GM23338 (cell line): ENCODE measurements at regions not wholly inside any gene's neighbourhood (a gene's known extent, or its start where the extent isn't known, plus 50 kb on each side); places are given as distances from the start of the nearest gene placed in this dataset.

Experiments
- ATAC-seq: fragments of 200-7000 bp; cut with Tn5 transposase; 3 replicates; pipeline ENCODE4 v1.9.1; 2020
- DNase-seq: peaks from one replicate; pipeline ENCODE4 v3.0.0-alpha.2; 2015; ENCODE audit warnings: low spot score
- H2AFZ ChIP-seq: fragments of 200-600 bp; sonication (generic); 2 replicates; pipeline ENCODE4 v1.8.0; 2016; ENCODE audit warnings: antibody characterized with exemption, mild to moderate bottlenecking, moderate library complexity
- H3F3A ChIP-seq: fragments of 200-600 bp; sonication (generic); replicated peaks from 2 replicates; pipeline ENCODE4 v1.8.0; 2017; ENCODE audit warnings: antibody characterized with exemption, mixed run types, low read depth
- H3K27ac ChIP-seq: fragments of 200-600 bp; sonication (generic); 2 replicates; pipeline ENCODE4 v1.6.1; 2016; ENCODE audit warnings: low read depth
- H3K27me3 ChIP-seq: fragments of 200-600 bp; sonication (generic); 2 replicates; pipeline ENCODE4 v1.8.0; 2016; ENCODE audit warnings: mild to moderate bottlenecking, mixed run types, moderate library complexity; ENCODE audit not compliant: insufficient read depth
- H3K36me3 ChIP-seq: fragments of 200-600 bp; sonication (generic); 2 replicates; pipeline ENCODE4 v1.8.0; 2016; ENCODE audit warnings: mild to moderate bottlenecking; ENCODE audit not compliant: insufficient read depth
- H3K4me1 ChIP-seq: fragments of 200-600 bp; sonication (generic); 2 replicates; pipeline ENCODE4 v1.8.0; 2016; ENCODE audit warnings: mild to moderate bottlenecking, moderate library complexity; ENCODE audit not compliant: insufficient read depth
- H3K4me2 ChIP-seq: fragments of 200-600 bp; sonication (generic); 2 replicates; pipeline ENCODE4 v1.7.1; 2017; ENCODE audit warnings: mixed run types
- H3K4me3 ChIP-seq: fragments of 200-600 bp; sonication (generic); 2 replicates; pipeline ENCODE4 v1.6.1; 2016; ENCODE audit warnings: mixed run types
- H3K79me2 ChIP-seq: fragments of 200-600 bp; sonication (generic); replicated peaks from 2 replicates; pipeline ENCODE4 v1.8.0; 2017; ENCODE audit warnings: mild to moderate bottlenecking; ENCODE audit not compliant: insufficient read depth
- H3K9me2 ChIP-seq: fragments of 200-600 bp; sonication (generic); 2 replicates; pipeline ENCODE4 v1.8.0; 2017; ENCODE audit not compliant: insufficient read depth
- H4K20me1 ChIP-seq: fragments of 200-600 bp; sonication (generic); replicated peaks from 2 replicates; pipeline ENCODE4 v1.8.0; 2017; ENCODE audit warnings: mild to moderate bottlenecking; ENCODE audit not compliant: insufficient read depth
- H3K27ac Mint-ChIP-seq: 2 replicates; pipeline ENCODE4 v1.8.0; 2020; ENCODE audit warnings: inconsistent platforms, mild to moderate bottlenecking, moderate library complexity, mixed read lengths
- H3K27me3 Mint-ChIP-seq: 3 replicates; pipeline ENCODE4 v1.8.0; 2022; ENCODE audit warnings: low read depth, mild to moderate bottlenecking, moderate library complexity, mixed read lengths, inconsistent platforms; ENCODE audit not compliant: insufficient read depth, poor library complexity
- H3K36me3 Mint-ChIP-seq: 3 replicates; pipeline ENCODE4 v1.8.0; 2021; ENCODE audit warnings: low read depth, mild to moderate bottlenecking, inconsistent platforms, moderate library complexity, mixed read lengths
- H3K4me1 Mint-ChIP-seq: 3 replicates; pipeline ENCODE4 v1.8.0; 2020; ENCODE audit warnings: mild to moderate bottlenecking, inconsistent platforms, mixed read lengths
- H3K4me3 Mint-ChIP-seq: 3 replicates; pipeline ENCODE4 v1.8.0; 2021; ENCODE audit warnings: moderate library complexity, mild to moderate bottlenecking, inconsistent platforms, mixed read lengths
- H3K9me3 Mint-ChIP-seq: 3 replicates; pipeline ENCODE4 v1.8.0; 2020; ENCODE audit warnings: moderate library complexity, mild to moderate bottlenecking, inconsistent platforms, mixed read lengths
- CREB1 ChIP-seq: fragments of 250-450 bp; sonication (Bioruptor Pico); IDR thresholded peaks from 2 replicates; pipeline ENCODE4 v1.5.0; 2020; ENCODE audit warnings: low read depth, mild to moderate bottlenecking, moderate library complexity
- EZH2 ChIP-seq: fragments of 200-600 bp; sonication (generic); IDR thresholded peaks from one replicate; pipeline ENCODE4 v1.8.0; 2017; ENCODE audit warnings: antibody characterized with exemption, mild to moderate bottlenecking, low read depth; ENCODE audit not compliant: unreplicated experiment
- EZH2phosphoT487 ChIP-seq: fragments of 200-600 bp; sonication (generic); IDR thresholded peaks from one replicate; pipeline ENCODE4 v1.8.1; 2018; ENCODE audit warnings: antibody characterized with exemption; ENCODE audit not compliant: unreplicated experiment
- JUNB ChIP-seq: IDR thresholded peaks from one replicate; pipeline ENCODE4 v1.6.1; 2016; ENCODE audit warnings: antibody characterized with exemption; ENCODE audit not compliant: unreplicated experiment
- NANOG ChIP-seq: IDR thresholded peaks from 2 replicates; pipeline ENCODE4 v1.6.1; 2016; ENCODE audit warnings: antibody characterized with exemption, borderline replicate concordance
- STAT1 ChIP-seq: IDR thresholded peaks from one replicate; pipeline ENCODE4 v1.6.1; 2016; ENCODE audit warnings: antibody characterized with exemption; ENCODE audit not compliant: unreplicated experiment
- ZNF114 ChIP-seq: fragments of 250-450 bp; sonication (Bioruptor Pico); IDR thresholded peaks from 2 replicates; pipeline ENCODE4 v1.5.0; 2020; ENCODE audit warnings: mild to moderate bottlenecking, moderate library complexity
- ZNF331 ChIP-seq: fragments of 250-450 bp; sonication (Bioruptor Pico); IDR thresholded peaks from 2 replicates; pipeline ENCODE4 v1.5.0; 2020; ENCODE audit warnings: low read depth, mild to moderate bottlenecking, moderate library complexity
- TF ChIP-seq, protein P1 (sequence below): IDR thresholded peaks from one replicate; pipeline ENCODE4 v1.6.1; 2018; ENCODE audit warnings: antibody characterized with exemption; ENCODE audit not compliant: unreplicated experiment
- TF ChIP-seq, protein P2 (sequence below), 2 experiments: fragments of 200-600 bp in 1 of 2; sonication (generic) in 1 of 2; conservative IDR thresholded peaks; 2 replicates each; pipeline versions ENCODE4 v1.5.1 to v1.6.1; 2016 to 2017; ENCODE audit warnings: antibody characterized with exemption in 2 of 2, low read depth in 2 of 2, mild to moderate bottlenecking in 2 of 2, moderate library complexity in 1 of 2
- TF ChIP-seq, protein P3 (sequence below): IDR thresholded peaks from 2 replicates; pipeline ENCODE4 v1.6.1; 2016; ENCODE audit warnings: antibody characterized with exemption
- TF ChIP-seq, protein P4 (sequence below): fragments of 250-450 bp; sonication (Bioruptor Pico); IDR thresholded peaks from 2 replicates; pipeline ENCODE4 v1.5.0; 2020; ENCODE audit warnings: mild to moderate bottlenecking, moderate library complexity

DNA sequence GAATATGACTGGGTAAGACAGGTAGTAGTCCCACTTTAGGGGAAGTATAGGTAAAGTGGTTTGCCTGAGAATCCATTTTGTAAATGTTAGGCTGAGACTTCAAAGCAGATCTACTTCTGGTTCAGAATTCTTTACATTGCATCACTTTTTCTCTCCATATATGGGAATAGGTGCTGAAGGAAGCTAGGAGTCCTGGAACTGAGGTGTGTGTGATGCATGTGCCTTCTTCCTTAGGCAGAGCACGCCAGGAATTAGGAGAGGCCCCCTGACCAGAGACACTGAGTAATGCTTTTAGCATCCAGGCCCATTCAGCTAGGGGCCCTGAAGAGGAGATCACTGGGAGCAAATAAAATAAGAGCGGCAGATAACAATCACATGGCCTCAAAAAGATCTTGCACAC, 69.2 kb upstream of the DCP1A start (continued):
- TF ChIP-seq, protein P1, sequence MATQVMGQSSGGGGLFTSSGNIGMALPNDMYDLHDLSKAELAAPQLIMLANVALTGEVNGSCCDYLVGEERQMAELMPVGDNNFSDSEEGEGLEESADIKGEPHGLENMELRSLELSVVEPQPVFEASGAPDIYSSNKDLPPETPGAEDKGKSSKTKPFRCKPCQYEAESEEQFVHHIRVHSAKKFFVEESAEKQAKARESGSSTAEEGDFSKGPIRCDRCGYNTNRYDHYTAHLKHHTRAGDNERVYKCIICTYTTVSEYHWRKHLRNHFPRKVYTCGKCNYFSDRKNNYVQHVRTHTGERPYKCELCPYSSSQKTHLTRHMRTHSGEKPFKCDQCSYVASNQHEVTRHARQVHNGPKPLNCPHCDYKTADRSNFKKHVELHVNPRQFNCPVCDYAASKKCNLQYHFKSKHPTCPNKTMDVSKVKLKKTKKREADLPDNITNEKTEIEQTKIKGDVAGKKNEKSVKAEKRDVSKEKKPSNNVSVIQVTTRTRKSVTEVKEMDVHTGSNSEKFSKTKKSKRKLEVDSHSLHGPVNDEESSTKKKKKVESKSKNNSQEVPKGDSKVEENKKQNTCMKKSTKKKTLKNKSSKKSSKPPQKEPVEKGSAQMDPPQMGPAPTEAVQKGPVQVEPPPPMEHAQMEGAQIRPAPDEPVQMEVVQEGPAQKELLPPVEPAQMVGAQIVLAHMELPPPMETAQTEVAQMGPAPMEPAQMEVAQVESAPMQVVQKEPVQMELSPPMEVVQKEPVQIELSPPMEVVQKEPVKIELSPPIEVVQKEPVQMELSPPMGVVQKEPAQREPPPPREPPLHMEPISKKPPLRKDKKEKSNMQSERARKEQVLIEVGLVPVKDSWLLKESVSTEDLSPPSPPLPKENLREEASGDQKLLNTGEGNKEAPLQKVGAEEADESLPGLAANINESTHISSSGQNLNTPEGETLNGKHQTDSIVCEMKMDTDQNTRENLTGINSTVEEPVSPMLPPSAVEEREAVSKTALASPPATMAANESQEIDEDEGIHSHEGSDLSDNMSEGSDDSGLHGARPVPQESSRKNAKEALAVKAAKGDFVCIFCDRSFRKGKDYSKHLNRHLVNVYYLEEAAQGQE: no peak
- TF ChIP-seq EZH2phosphoT487 (no peak), STAT1 (no peak), EZH2 (no peak), ZNF331 (CRISPR knock-in tag) (no peak), CREB1 (CRISPR knock-in tag) (no peak), NANOG (no peak)
- TF ChIP-seq, protein P2, sequence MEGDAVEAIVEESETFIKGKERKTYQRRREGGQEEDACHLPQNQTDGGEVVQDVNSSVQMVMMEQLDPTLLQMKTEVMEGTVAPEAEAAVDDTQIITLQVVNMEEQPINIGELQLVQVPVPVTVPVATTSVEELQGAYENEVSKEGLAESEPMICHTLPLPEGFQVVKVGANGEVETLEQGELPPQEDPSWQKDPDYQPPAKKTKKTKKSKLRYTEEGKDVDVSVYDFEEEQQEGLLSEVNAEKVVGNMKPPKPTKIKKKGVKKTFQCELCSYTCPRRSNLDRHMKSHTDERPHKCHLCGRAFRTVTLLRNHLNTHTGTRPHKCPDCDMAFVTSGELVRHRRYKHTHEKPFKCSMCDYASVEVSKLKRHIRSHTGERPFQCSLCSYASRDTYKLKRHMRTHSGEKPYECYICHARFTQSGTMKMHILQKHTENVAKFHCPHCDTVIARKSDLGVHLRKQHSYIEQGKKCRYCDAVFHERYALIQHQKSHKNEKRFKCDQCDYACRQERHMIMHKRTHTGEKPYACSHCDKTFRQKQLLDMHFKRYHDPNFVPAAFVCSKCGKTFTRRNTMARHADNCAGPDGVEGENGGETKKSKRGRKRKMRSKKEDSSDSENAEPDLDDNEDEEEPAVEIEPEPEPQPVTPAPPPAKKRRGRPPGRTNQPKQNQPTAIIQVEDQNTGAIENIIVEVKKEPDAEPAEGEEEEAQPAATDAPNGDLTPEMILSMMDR (conservative IDR thresholded peaks at IDR 0.05; ENCODE audit: low read depth in 2 of 2): no peak
- TF ChIP-seq, protein P3, sequence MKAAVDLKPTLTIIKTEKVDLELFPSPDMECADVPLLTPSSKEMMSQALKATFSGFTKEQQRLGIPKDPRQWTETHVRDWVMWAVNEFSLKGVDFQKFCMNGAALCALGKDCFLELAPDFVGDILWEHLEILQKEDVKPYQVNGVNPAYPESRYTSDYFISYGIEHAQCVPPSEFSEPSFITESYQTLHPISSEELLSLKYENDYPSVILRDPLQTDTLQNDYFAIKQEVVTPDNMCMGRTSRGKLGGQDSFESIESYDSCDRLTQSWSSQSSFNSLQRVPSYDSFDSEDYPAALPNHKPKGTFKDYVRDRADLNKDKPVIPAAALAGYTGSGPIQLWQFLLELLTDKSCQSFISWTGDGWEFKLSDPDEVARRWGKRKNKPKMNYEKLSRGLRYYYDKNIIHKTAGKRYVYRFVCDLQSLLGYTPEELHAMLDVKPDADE: no peak

DNA sequence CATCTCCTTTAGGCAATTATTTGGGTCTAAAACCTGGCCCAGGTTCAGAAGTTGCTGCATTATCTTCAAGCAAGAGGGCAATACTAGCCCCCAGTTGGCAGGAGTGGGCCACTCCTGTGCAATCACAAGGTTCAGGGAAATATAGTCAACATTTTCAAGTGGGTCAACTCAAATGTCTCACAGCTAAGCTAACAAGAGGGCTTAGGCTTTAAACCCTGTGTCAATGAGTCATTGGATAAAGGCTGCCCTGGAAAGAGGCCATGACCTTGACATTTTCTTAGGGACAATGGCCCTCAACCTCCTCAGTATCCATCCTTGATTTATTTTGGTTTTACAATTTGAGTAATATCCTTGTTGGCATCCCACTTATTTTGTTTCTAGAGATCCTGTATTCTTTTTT, 73.5 kb upstream of the DCP1A start:
- H3K4me1 ChIP-seq: no peaks in the 10 kb centered on the region
- no peak overlapping the region for H2AFZ ChIP-seq
- no peaks in the 10 kb centered on the region for H3K4me1 Mint-ChIP-seq
- H3K27ac Mint-ChIP-seq: no peak overlapping the region
- no peaks in the 10 kb centered on the region for H3K79me2 ChIP-seq
- H3K27me3 ChIP-seq: no peaks in the 10 kb centered on the region
- H4K20me1 ChIP-seq: no peaks in the 10 kb centered on the region
- H3K4me2 ChIP-seq: no peak overlapping the region
- H3K27me3 Mint-ChIP-seq: no peaks in the 10 kb centered on the region
- ATAC-seq (no peak), DNase-seq (no peak)
- no peak overlapping the region for H3K4me3 ChIP-seq
- no peaks in the 10 kb centered on the region for H3F3A ChIP-seq
- no peaks in the 10 kb centered on the region for H3K9me3 Mint-ChIP-seq
- TF ChIP-seq, protein P4, sequence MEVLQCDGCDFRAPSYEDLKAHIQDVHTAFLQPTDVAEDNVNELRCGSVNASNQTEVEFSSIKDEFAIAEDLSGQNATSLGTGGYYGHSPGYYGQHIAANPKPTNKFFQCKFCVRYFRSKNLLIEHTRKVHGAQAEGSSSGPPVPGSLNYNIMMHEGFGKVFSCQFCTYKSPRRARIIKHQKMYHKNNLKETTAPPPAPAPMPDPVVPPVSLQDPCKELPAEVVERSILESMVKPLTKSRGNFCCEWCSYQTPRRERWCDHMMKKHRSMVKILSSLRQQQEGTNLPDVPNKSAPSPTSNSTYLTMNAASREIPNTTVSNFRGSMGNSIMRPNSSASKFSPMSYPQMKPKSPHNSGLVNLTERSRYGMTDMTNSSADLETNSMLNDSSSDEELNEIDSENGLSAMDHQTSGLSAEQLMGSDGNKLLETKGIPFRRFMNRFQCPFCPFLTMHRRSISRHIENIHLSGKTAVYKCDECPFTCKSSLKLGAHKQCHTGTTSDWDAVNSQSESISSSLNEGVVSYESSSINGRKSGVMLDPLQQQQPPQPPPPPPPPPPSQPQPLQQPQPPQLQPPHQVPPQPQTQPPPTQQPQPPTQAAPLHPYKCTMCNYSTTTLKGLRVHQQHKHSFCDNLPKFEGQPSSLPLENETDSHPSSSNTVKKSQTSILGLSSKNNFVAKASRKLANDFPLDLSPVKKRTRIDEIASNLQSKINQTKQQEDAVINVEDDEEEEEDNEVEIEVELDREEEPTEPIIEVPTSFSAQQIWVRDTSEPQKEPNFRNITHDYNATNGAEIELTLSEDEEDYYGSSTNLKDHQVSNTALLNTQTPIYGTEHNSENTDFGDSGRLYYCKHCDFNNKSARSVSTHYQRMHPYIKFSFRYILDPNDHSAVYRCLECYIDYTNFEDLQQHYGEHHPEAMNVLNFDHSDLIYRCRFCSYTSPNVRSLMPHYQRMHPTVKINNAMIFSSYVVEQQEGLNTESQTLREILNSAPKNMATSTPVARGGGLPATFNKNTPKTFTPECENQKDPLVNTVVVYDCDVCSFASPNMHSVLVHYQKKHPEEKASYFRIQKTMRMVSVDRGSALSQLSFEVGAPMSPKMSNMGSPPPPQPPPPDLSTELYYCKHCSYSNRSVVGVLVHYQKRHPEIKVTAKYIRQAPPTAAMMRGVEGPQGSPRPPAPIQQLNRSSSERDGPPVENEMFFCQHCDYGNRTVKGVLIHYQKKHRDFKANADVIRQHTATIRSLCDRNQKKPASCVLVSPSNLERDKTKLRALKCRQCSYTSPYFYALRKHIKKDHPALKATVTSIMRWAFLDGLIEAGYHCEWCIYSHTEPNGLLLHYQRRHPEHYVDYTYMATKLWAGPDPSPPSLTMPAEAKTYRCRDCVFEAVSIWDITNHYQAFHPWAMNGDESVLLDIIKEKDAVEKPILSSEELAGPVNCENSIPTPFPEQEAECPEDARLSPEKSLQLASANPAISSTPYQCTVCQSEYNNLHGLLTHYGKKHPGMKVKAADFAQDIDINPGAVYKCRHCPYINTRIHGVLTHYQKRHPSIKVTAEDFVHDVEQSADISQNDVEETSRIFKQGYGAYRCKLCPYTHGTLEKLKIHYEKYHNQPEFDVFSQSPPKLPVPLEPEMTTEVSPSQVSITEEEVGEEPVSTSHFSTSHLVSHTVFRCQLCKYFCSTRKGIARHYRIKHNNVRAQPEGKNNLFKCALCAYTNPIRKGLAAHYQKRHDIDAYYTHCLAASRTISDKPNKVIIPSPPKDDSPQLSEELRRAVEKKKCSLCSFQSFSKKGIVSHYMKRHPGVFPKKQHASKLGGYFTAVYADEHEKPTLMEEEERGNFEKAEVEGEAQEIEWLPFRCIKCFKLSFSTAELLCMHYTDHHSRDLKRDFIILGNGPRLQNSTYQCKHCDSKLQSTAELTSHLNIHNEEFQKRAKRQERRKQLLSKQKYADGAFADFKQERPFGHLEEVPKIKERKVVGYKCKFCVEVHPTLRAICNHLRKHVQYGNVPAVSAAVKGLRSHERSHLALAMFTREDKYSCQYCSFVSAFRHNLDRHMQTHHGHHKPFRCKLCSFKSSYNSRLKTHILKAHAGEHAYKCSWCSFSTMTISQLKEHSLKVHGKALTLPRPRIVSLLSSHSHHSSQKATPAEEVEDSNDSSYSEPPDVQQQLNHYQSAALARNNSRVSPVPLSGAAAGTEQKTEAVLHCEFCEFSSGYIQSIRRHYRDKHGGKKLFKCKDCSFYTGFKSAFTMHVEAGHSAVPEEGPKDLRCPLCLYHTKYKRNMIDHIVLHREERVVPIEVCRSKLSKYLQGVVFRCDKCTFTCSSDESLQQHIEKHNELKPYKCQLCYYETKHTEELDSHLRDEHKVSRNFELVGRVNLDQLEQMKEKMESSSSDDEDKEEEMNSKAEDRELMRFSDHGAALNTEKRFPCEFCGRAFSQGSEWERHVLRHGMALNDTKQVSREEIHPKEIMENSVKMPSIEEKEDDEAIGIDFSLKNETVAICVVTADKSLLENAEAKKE (CRISPR knock-in tag): no peak
- TF ChIP-seq JUNB: no peak
- no peak for TF ChIP-seq EZH2
- TF ChIP-seq ZNF114: no peak
- TF ChIP-seq EZH2phosphoT487: no peak
- H3K4me3 Mint-ChIP-seq: no peak overlapping the region
- H3K9me2 ChIP-seq: peaks cover 13% of the 10 kb centered on the region; the same call in 1 of the 2 replicates
- H3K27ac ChIP-seq: no peak overlapping the region
- no peaks in the 10 kb centered on the region for H3K36me3 Mint-ChIP-seq
- no peaks in the 10 kb centered on the region for H3K36me3 ChIP-seq
